ENCODE measurements at regions not wholly inside any gene's neighbourhood (a gene's known extent, or its start where the extent isn't known, plus 50 kb on each side); places are given as distances from the start of the nearest gene placed in this dataset.

GRCh38 chr17:15042311-15042710 is 222.8 kb downstream of the PMP22 start:
- H3K36me3 ChIP-seq (ENCODE audit: control insufficient read depth in 1 of 2, insufficient read depth in 2 of 2, low read length in 2 of 2): no peaks in the 10 kb centered on the region
- no peak for DNase-seq (ENCODE audit: low read depth, low spot score)
- H3K79me2 ChIP-seq (ENCODE audit: insufficient read depth, low read length): no peaks in the 10 kb centered on the region
- H3K9me3 ChIP-seq (ENCODE audit: control insufficient read depth in 1 of 2, insufficient read depth in 1 of 2, low read depth in 1 of 2, low read length in 2 of 2): no peaks in the 10 kb centered on the region
- BruUV-seq (replicated peaks): no TSS peak
- ChIA-PET POLR2A (no interaction called here), CTCF (no interaction called here), RAD21 (ENCODE audit: low non-redundant PET in 1 of 2, low total read pairs in 2 of 2, uncharacterized antibody in 2 of 2, unreplicated experiment in 2 of 2) (no interaction called here)
- no peak overlapping the region for H3K9ac ChIP-seq (ENCODE audit: low read length)
- H3K27ac ChIP-seq (ENCODE audit: low read depth, low read length): no peak overlapping the region
- no peaks in the 10 kb centered on the region for H4K20me1 ChIP-seq (ENCODE audit: insufficient read depth)
- no peak overlapping the region for H3K4me2 ChIP-seq (ENCODE audit: low read length)
- intact Hi-C loops (cut with micrococcal nuclease): no loop called here
- H2AFZ ChIP-seq (ENCODE audit: low read depth, low read length, poor library complexity, severe bottlenecking): no peak overlapping the region
- no peak overlapping the region for H3K4me3 ChIP-seq (replicated peaks in 1 of 2; ENCODE audit: low read depth in 1 of 2, low read length in 2 of 2)
- H3K4me1 ChIP-seq (ENCODE audit: control insufficient read depth in 1 of 2, insufficient read depth in 2 of 2, low read length in 2 of 2): no peaks in the 10 kb centered on the region
- no peaks in the 10 kb centered on the region for H3K9me2 ChIP-seq (ENCODE audit: insufficient read depth)
- no peak for ATAC-seq
- H3K27me3 ChIP-seq (ENCODE audit: insufficient read depth, low read length): peaks cover 22% of the 10 kb centered on the region
- TF ChIP-seq ELF1 (IDR thresholded peaks at IDR 0.05; ENCODE audit: borderline replicate concordance, low read depth): no peak

- ChIA-PET CTCF (no interaction called here), POLR2A (no interaction called here), RAD21 (ENCODE audit: low non-redundant PET in 1 of 2, low total read pairs in 2 of 2, uncharacterized antibody in 2 of 2, unreplicated experiment in 2 of 2) (no interaction called here)
- intact Hi-C loops (cut with micrococcal nuclease): no loop called here
- no peak for ATAC-seq
- Histone ChIP-seq H3K27ac (ENCODE audit: low read depth, low read length) (no peak overlapping the region), H4K20me1 (ENCODE audit: insufficient read depth) (no peaks in the 10 kb centered on the region), H2AFZ (ENCODE audit: low read depth, low read length, poor library complexity, severe bottlenecking) (no peak overlapping the region), H3K36me3 (ENCODE audit: control insufficient read depth in 1 of 2, insufficient read depth in 2 of 2, low read length in 2 of 2) (no peaks in the 10 kb centered on the region), H3K79me2 (ENCODE audit: insufficient read depth, low read length) (no peaks in the 10 kb centered on the region), H3K9ac (ENCODE audit: low read length) (no peak overlapping the region), H3K4me1 (ENCODE audit: control insufficient read depth in 1 of 2, insufficient read depth in 2 of 2, low read length in 2 of 2) (no peaks in the 10 kb centered on the region), H3K4me2 (ENCODE audit: low read length) (no peak overlapping the region), H3K27me3 (ENCODE audit: insufficient read depth, low read length) (peaks cover 26% of the 10 kb centered on the region), H3K9me2 (ENCODE audit: insufficient read depth) (no peaks in the 10 kb centered on the region), H3K4me3 (replicated peaks in 1 of 2; ENCODE audit: low read depth in 1 of 2, low read length in 2 of 2) (no peak overlapping the region), H3K9me3 (ENCODE audit: control insufficient read depth in 1 of 2, insufficient read depth in 1 of 2, low read depth in 1 of 2, low read length in 2 of 2) (no peaks in the 10 kb centered on the region)
- no peak for DNase-seq (ENCODE audit: low read depth, low spot score)
- no TSS peak for BruUV-seq (replicated peaks)
- TF ChIP-seq EGR1 (IDR thresholded peaks at IDR 0.05; ENCODE audit: low read depth) (no peak), YY1 (IDR thresholded peaks at IDR 0.05; ENCODE audit: extremely low read depth, insufficient replicate concordance, low read depth, low read length) (no peak), ZBTB33 (IDR thresholded peaks at IDR 0.05; ENCODE audit: extremely low read depth, insufficient replicate concordance, low read length) (no peak), POLR2AphosphoS5 (IDR thresholded peaks at IDR 0.05; ENCODE audit: low read depth, low read length) (no peak), ATF3 (IDR thresholded peaks at IDR 0.05) (no peak), FOSL1 (IDR thresholded peaks at IDR 0.05; ENCODE audit: low read depth) (no peak), CEBPB (IDR thresholded peaks at IDR 0.05; ENCODE audit: low read depth) (no peak), EZH2 (IDR thresholded peaks at IDR 0.05) (no peak)
Observed at GRCh38 chr17:15039366-15039765, 225.8 kb downstream of the PMP22 start.
